Fibroblast of skin of left biceps (primary cell): ENCODE measurements at regions not wholly inside any gene's neighbourhood (a gene's known extent, or its start where the extent isn't known, plus 50 kb on each side); places are given as distances from the start of the nearest gene placed in this dataset.
A peak's percentile ranks its signal among the peaks of the same experiment; 100 is the strongest.
"Not testable (repeated sequence)": the region's sequence is repeated elsewhere in the genome, so short reads cannot be mapped to it uniquely, and the experiment has no call there.

Experiments used
- DNase-seq, 2 experiments: peaks; one replicate each; pipeline ENCODE4 v3.0.0-alpha.2; 2013; ENCODE audit warnings: low read depth in 2 of 2

DNA sequence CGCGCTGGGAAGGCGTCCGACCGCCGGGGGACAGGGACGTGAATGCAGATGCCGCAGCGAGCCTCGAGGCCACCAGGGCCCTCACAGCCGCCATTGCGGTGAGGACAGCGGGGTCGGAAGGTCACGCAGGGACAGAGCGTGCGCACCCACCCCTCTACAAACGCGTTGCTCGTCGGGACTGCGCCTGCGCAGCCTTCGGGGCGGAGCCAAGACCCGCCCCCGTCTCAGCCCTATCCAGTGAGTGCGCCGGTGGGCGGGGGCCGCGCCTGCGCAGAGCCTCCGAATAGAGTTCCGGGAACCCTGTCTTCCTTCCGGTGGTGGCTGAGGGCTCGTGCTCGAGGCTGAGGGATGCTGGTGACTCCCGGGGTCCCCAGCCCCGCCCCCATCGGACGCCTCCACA, 5393.1 kb upstream of the TPTE start:
- DNase-seq = peak; percentile 28 to 42

DNA sequence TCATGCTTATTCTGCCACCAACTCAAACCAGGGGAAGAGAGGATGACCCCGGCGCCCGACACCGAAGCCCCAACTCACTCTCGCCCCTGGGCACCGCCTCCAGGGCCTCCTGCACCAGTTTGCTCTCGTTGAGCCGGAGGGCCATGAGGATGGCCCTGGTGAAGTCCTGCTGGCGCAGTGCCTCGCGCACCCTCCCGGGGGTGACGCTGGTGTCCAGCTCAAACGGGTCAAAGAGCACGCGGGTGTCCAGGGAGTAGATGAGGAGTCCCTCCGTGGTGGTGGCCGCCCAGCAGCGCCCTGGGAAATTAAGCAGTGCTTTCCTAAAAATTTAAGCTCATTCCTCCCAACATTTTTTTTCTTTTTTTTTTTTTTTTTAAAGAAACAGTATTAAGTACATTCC, 5387.6 kb upstream of the TPTE start:
- not testable (repeated sequence) for DNase-seq

- not testable (repeated sequence) for DNase-seq
Observed at GRCh38 chr21:5136406-5136805, 5385.0 kb upstream of the TPTE start.

DNA sequence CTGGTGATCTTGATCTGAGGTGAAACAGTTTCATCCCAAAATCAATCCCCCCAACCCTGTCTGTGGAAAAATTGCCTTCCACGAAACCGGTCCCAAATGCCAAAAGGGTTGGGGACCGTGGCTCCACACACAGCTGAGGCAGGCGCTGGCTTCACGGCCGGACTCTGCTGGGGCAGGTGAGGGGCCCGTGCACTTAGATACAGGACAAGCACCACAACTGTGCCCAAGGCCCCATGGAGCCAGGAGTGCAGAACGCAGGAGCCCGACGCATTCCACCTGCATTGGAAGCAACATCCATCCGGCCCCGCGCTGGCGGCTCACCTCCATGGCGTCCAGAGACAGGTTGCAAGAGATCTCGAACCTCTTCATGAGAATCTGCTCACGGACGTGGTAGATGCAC, 5384.4 kb upstream of the TPTE start:
- DNase-seq = not testable (repeated sequence)

- DNase-seq = not testable (repeated sequence)
Observed at GRCh38 chr21:5138687-5139086, 5382.7 kb upstream of the TPTE start.

- DNase-seq = not testable (repeated sequence)
Observed at GRCh38 chr21:5139528-5139927, 5381.9 kb upstream of the TPTE start.

DNA sequence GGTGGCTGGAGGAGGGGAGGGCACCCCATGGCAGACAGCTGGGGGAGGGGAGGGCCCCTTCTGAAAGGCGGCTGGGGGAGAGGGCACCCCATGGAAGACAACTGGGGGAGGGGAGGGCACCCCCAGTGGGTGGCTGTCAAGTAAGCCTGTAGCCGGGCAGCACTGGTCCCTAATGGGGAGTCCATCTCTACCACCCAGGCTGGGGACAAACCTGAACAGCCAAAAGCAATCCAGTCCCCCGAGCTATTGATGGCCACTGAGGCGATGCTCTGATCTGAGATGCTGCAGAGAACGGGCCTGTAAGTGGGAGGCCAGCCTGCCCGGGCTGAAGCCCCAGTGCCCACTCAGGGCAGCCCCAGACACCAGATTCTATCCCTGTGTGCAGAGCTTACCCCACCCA, 5378.4 kb upstream of the TPTE start:
- DNase-seq = not testable (repeated sequence)

GRCh38 chr21:5144731-5145130, 5376.7 kb upstream of the TPTE start:
- not testable (repeated sequence) for DNase-seq

GRCh38 chr21:5147685-5148084, 5373.7 kb upstream of the TPTE start:
- DNase-seq = not testable (repeated sequence)

GRCh38 chr21:5149222-5149621, 5372.2 kb upstream of the TPTE start:
- DNase-seq = not testable (repeated sequence)

DNA sequence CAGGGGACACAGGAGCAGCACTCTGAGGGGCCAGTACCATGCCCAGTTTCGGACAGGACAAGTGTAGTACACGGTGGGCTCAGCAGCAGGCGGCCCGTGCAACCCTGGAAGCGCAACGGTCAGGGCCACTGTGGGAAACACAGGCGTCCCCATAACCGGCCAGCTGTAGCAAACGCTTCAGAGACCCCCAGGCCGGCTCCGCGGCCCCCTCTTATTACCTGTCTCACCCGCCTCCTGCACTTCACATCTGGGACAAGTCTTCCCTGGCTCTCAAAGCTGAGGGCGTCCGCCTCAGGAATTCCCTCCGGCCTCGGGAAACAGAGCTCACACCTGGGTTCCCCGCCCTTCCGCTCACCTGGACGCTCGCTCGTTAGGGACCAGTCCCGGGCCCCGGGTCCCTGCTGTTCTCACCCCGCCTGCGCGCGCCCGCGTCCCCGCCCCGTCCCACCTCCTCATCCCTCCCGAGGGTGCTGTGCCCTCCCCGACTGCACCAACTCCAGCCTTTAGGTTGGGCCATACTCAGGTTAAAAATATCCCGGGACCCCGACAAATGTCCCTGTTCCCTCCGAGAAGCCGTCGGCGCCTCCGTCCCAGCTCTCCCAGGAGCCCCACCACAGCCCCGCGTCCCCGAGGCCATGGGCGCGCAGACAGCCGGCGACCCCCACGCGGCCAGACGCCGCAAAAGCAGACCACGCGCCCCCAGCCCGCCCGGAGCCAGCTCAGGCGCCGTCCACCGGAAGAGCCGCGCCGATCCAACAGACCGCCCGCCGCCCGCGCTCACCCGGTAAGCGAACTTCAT, 5367.3 kb upstream of the TPTE start:
- DNase-seq = not testable (repeated sequence)

- peak; percentile 50 to 58 for DNase-seq
Observed at GRCh38 chr21:5154641-5154982, 5366.8 kb upstream of the TPTE start.

- not testable (repeated sequence) for DNase-seq
Observed at GRCh38 chr21:5162693-5163574, 5358.4 kb upstream of the TPTE start.

DNA sequence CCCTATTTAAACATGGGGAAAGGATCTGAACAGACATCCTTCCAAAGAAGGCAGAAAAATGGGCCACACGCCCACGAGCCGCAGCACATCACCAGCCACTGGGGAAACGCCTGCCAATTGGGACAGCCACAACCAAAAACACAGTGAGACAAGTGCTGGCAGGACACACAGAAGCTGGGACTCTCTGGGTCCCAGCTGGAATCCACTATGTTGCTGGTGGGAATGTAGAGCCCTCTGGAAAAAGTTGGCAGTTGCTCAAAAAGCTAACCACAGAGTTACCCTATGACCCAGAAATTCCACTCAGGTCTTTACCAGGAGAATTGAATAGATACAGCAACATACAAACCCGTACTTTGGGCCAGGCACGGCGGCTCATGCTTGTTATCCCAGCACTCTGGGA, 5355.6 kb upstream of the TPTE start:
- DNase-seq = not testable (repeated sequence)
